ENCODE measurements at regions not wholly inside any gene's neighbourhood (a gene's known extent, or its start where the extent isn't known, plus 50 kb on each side); places are given as distances from the start of the nearest gene placed in this dataset.
"Not testable (repeated sequence)": the region's sequence is repeated elsewhere in the genome, so short reads cannot be mapped to it uniquely, and the experiment has no call there.

GRCh38 chr4:91653067-91653466 is 650.7 kb upstream of the GRID2 start:
- DNase-seq, result no peak

GRCh38 chr4:91681091-91681490 is 622.7 kb upstream of the GRID2 start:
- DNase-seq, result no peak

GRCh38 chr4:91681544-91681943 is 622.2 kb upstream of the GRID2 start:
- DNase-seq, result no peak

- DNase-seq, result no peak
Observed at GRCh38 chr4:91684955-91685354, 618.8 kb upstream of the GRID2 start.

- no peak for DNase-seq
Observed at GRCh38 chr4:91688413-91688812, 615.4 kb upstream of the GRID2 start.

- DNase-seq, result not testable (repeated sequence)
Observed at GRCh38 chr4:91699691-91700090, 604.1 kb upstream of the GRID2 start.

GRCh38 chr4:91729851-91730250 is 573.9 kb upstream of the GRID2 start:
- DNase-seq, result no peak

- no peak for DNase-seq
Observed at GRCh38 chr4:91734682-91735081, 569.1 kb upstream of the GRID2 start.

GRCh38 chr4:91738831-91739230 is 564.9 kb upstream of the GRID2 start:
- not testable (repeated sequence) for DNase-seq

- no peak for DNase-seq
Observed at GRCh38 chr4:91746551-91746950, 557.2 kb upstream of the GRID2 start.

- DNase-seq, result no peak
Observed at GRCh38 chr4:91751961-91752360, 551.8 kb upstream of the GRID2 start.

- no peak for DNase-seq
Observed at GRCh38 chr4:91754716-91755115, 549.0 kb upstream of the GRID2 start.

- no peak for DNase-seq
Observed at GRCh38 chr4:91758487-91758886, 545.3 kb upstream of the GRID2 start.

- DNase-seq, result no peak
Observed at GRCh38 chr4:91764085-91764484, 539.7 kb upstream of the GRID2 start.

GRCh38 chr4:91769912-91770311 is 533.9 kb upstream of the GRID2 start:
- no peak for DNase-seq

GRCh38 chr4:91791631-91792030 is 512.1 kb upstream of the GRID2 start:
- DNase-seq, result not testable (repeated sequence)

GRCh38 chr4:91795947-91796346 is 507.8 kb upstream of the GRID2 start:
- no peak for DNase-seq

GRCh38 chr4:91812319-91812718 is 491.4 kb upstream of the GRID2 start:
- no peak for DNase-seq

GRCh38 chr4:91824773-91825172 is 479.0 kb upstream of the GRID2 start:
- no peak for DNase-seq

- DNase-seq, result no peak
Observed at GRCh38 chr4:91826186-91826585, 477.6 kb upstream of the GRID2 start.

- no peak for DNase-seq
Observed at GRCh38 chr4:91827914-91828313, 475.9 kb upstream of the GRID2 start.

- no peak for DNase-seq
Observed at GRCh38 chr4:91829531-91829930, 474.2 kb upstream of the GRID2 start.

GRCh38 chr4:91830681-91831395 is 472.9 kb upstream of the GRID2 start:
- no peak for DNase-seq

GRCh38 chr4:91837608-91838029 is 466.1 kb upstream of the GRID2 start:
- no peak for DNase-seq
